ENCODE measurements at regions not wholly inside any gene's neighbourhood (a gene's known extent, or its start where the extent isn't known, plus 50 kb on each side); places are given as distances from the start of the nearest gene placed in this dataset.

- ATAC-seq (ENCODE audit: low read depth) (no peak), DNase-seq (no peak)
- ChIA-PET POLR2A (ENCODE audit: unreplicated experiment) (no interaction called here), CTCF (no interaction called here)
- H3K79me1 ChIP-seq (ENCODE audit: low read depth in 1 of 2, low read length in 2 of 2): no peaks in the 10 kb centered on the region
- H3K4me2 ChIP-seq (ENCODE audit: low read depth, low read length): no peak overlapping the region
- H4K5ac ChIP-seq (ENCODE audit: low read depth, low read length): no peak overlapping the region
- H2AFZ ChIP-seq (replicated peaks; ENCODE audit: low read length, poor library complexity): no peak overlapping the region
- no TSS peak for BruUV-seq (replicated peaks)
- H4K91ac ChIP-seq (ENCODE audit: insufficient read depth, low read depth, low read length): no peak overlapping the region
- H3K9ac ChIP-seq (ENCODE audit: low read depth, low read length): no peak overlapping the region
- H4K20me1 ChIP-seq (ENCODE audit: insufficient read depth, low read length): no peaks in the 10 kb centered on the region
- no peak overlapping the region for H4K8ac ChIP-seq (ENCODE audit: low read depth in 2 of 2, low read length in 2 of 2)
- H3K18ac ChIP-seq (ENCODE audit: low read depth, low read length): no peak overlapping the region
- H3K9me3 ChIP-seq (ENCODE audit: control insufficient read depth, insufficient read depth, low read length): peaks cover 5% of the 10 kb centered on the region; the same call in 1 of the 2 replicates
- H2BK5ac ChIP-seq (ENCODE audit: low read depth, low read length, poor library complexity, severe bottlenecking): no peak overlapping the region
- H3K27ac ChIP-seq (ENCODE audit: insufficient read depth, low read length): no peak overlapping the region
- H3K27me3 ChIP-seq (ENCODE audit: control insufficient read depth, insufficient read depth, low read length): no peaks in the 10 kb centered on the region
- no peak for TF ChIP-seq RCOR1 (IDR thresholded peaks at IDR 0.05; ENCODE audit: insufficient replicate concordance, low read length)
- TF ChIP-seq MAFK (IDR thresholded peaks at IDR 0.05; ENCODE audit: low read depth, low read length): no peak
- no peak for TF ChIP-seq SMC3 (IDR thresholded peaks at IDR 0.05; ENCODE audit: low read depth, low read length)
- TF ChIP-seq MXI1 (IDR thresholded peaks at IDR 0.05; ENCODE audit: borderline replicate concordance, low read depth, low read length): no peak
- TF ChIP-seq USF2 (IDR thresholded peaks at IDR 0.05; ENCODE audit: low read depth, low read length): no peak
- no peak for TF ChIP-seq CTCF (conservative IDR thresholded peaks at IDR 0.05; ENCODE audit: low read depth, low read length)
- TF ChIP-seq RFX5 (IDR thresholded peaks at IDR 0.05; ENCODE audit: low read depth, low read length): no peak
- no peak for TF ChIP-seq RAD21 (IDR thresholded peaks at IDR 0.05; ENCODE audit: low read length)
- TF ChIP-seq MAZ (IDR thresholded peaks at IDR 0.05; ENCODE audit: borderline replicate concordance, low read depth, low read length): no peak
- TF ChIP-seq CEBPB (IDR thresholded peaks at IDR 0.05; ENCODE audit: low read depth, low read length): no peak
- no peak for TF ChIP-seq CHD1 (IDR thresholded peaks at IDR 0.05; ENCODE audit: low read depth, low read length)
- TF ChIP-seq BHLHE40 (IDR thresholded peaks at IDR 0.05; ENCODE audit: low read depth, low read length): no peak
- no peak for TF ChIP-seq FOS (IDR thresholded peaks at IDR 0.05; ENCODE audit: low read depth, low read length)
- no peak for TF ChIP-seq NFE2L2 (IDR thresholded peaks at IDR 0.05; ENCODE audit: low read depth, low read length)
- in situ Hi-C loops (cut with MboI; ENCODE audit: low sequenced_read_pairs): no loop called here
- H2BK20ac ChIP-seq (ENCODE audit: low read depth, low read length): no peak overlapping the region
- H2AK5ac ChIP-seq (ENCODE audit: low read depth, low read length): no peak overlapping the region
- no peak overlapping the region for H2BK15ac ChIP-seq (ENCODE audit: low read depth, low read length)
- no peak overlapping the region for H3K56ac ChIP-seq (ENCODE audit: extremely low read depth, insufficient read depth, low read length)
- WGBS, 2 experiments (ENCODE audit: extremely low coverage in 2 of 2, insufficient read length in 1 of 2): no CpG with 5 or more reads among the region's 1 CpG
- H3K4ac ChIP-seq (ENCODE audit: low read depth, low read length): no peak overlapping the region
- H3K4me3 ChIP-seq (ENCODE audit: insufficient read depth, low read depth, low read length): no peak overlapping the region
- intact Hi-C loops (cut with micrococcal nuclease): no loop called here
- peaks cover 5% of the 10 kb centered on the region for H3K4me1 ChIP-seq (ENCODE audit: control insufficient read depth, insufficient read depth, low read length)
- H2BK120ac ChIP-seq (ENCODE audit: low read depth, low read length): no peak overlapping the region
- dilution Hi-C loops (cut with HindIII; ENCODE audit: low sequenced_read_pairs, unreplicated experiment): no loop called here
- H3K9me1 ChIP-seq (ENCODE audit: insufficient read depth, low read length): no peaks in the 10 kb centered on the region
- H3K14ac ChIP-seq (replicated peaks; ENCODE audit: low read depth, low read length): no peak overlapping the region
- H3K23ac ChIP-seq (ENCODE audit: low read depth, low read length): no peak overlapping the region
- H3K36me3 ChIP-seq (ENCODE audit: control insufficient read depth, insufficient read depth, low read length): no peaks in the 10 kb centered on the region
- H2AK9ac ChIP-seq (replicated peaks; ENCODE audit: low read depth, low read length, poor library complexity): no peak overlapping the region
Observed at GRCh38 chr6:11297376-11297729, 64.9 kb upstream of the NEDD9 start.
